H1 (cell line): ENCODE measurements at regions not wholly inside any gene's neighbourhood (a gene's known extent, or its start where the extent isn't known, plus 50 kb on each side); places are given as distances from the start of the nearest gene placed in this dataset.
A peak's percentile ranks its signal among the peaks of the same experiment; 100 is the strongest.

Source experiments
- CTCF ChIA-PET: fragments of 300-600 bp; sonication (Branson Sonifier 250); formaldehyde crosslinking; loops from one replicate; lab custom pipeline; 2021; ENCODE audit not compliant: partially characterized antibody; lab: Charles Lee
- POLR2A ChIA-PET: fragments of 300-600 bp; sonication (Branson Sonifier 250); formaldehyde crosslinking; loops from one replicate; lab custom pipeline; 2021; ENCODE audit warnings: inconsistent platforms; ENCODE audit not compliant: partially characterized antibody; lab: Charles Lee
- DNase-seq, 2 experiments: peaks; one replicate each; pipeline versions ENCODE4 v3.0.0 to v3.0.0-alpha.2; 2010 to 2022; ENCODE audit warnings: low spot score in 2 of 2, low read depth in 1 of 2, mixed read lengths in 1 of 2
- FAIRE-seq: peaks from 2 replicates; lab custom pipeline; 2011; peaks lifted over from hg19 to GRCh38; lab: Jason Lieb, UNC
- H2AFZ ChIP-seq: 2 replicates; pipeline ENCODE4 v1.8.1; 2012; ENCODE audit warnings: low read length, inconsistent platforms
- H2AK5ac ChIP-seq: 2 replicates; pipeline ENCODE4 v1.6.1; 2013; ENCODE audit warnings: low read depth, low read length
- H2BK120ac ChIP-seq: replicated peaks from 2 replicates; pipeline ENCODE3; 2013; ENCODE audit warnings: low read depth, low read length, inconsistent platforms
- H2BK12ac ChIP-seq: 2 replicates; pipeline ENCODE4 v1.6.1; 2013; ENCODE audit warnings: low read depth, low read length
- H2BK15ac ChIP-seq: 2 replicates; pipeline ENCODE4 v1.6.1; 2013; ENCODE audit warnings: low read length
- H2BK20ac ChIP-seq: 2 replicates; pipeline ENCODE4 v1.6.1; 2013; ENCODE audit warnings: low read length
- H2BK5ac ChIP-seq: 2 replicates; pipeline ENCODE4 v1.6.1; 2013; ENCODE audit warnings: low read depth, low read length
- H3K14ac ChIP-seq: 2 replicates; pipeline ENCODE4 v1.6.1; 2013; ENCODE audit warnings: inconsistent platforms; ENCODE audit not compliant: insufficient read length
- H3K18ac ChIP-seq: 2 replicates; pipeline ENCODE4 v1.6.1; 2013; ENCODE audit warnings: low read length; ENCODE audit errors: extremely low read depth
- H3K23ac ChIP-seq: 2 replicates; pipeline ENCODE4 v1.6.1; 2013; ENCODE audit warnings: inconsistent platforms; ENCODE audit not compliant: insufficient read length
- H3K23me2 ChIP-seq: 2 replicates; pipeline ENCODE4 v1.6.1; 2013; ENCODE audit warnings: low read depth, low read length
- H3K27ac ChIP-seq: 2 replicates; pipeline ENCODE4 v1.6.1; 2011; ENCODE audit warnings: low read depth, low read length, inconsistent platforms
- H3K27me3 ChIP-seq, 4 experiments: replicated peaks in 1 of 4; 1 replicate in 1 of 4; 2 replicates in 3 of 4; pipeline versions ENCODE4 v1.6.1 to v1.8.1; 2011 to 2013; ENCODE audit warnings: low read length in 3 of 4, mild to moderate bottlenecking in 3 of 4, inconsistent platforms in 2 of 4, mixed read lengths in 2 of 4, moderate library complexity in 1 of 4; ENCODE audit not compliant: control insufficient read depth in 3 of 4, insufficient read depth in 3 of 4; ENCODE audit errors: extremely low read depth in 1 of 4
- H3K36me3 ChIP-seq, 4 experiments: 2 replicates each; pipeline versions ENCODE4 v1.6.1 to v1.8.1; 2011 to 2013; ENCODE audit warnings: mild to moderate bottlenecking in 4 of 4, low read length in 3 of 4, moderate library complexity in 2 of 4, control low read depth in 1 of 4, inconsistent platforms in 1 of 4; ENCODE audit not compliant: insufficient read depth in 4 of 4, control insufficient read depth in 2 of 4
- H3K4ac ChIP-seq: replicated peaks from 2 replicates; pipeline ENCODE3; 2013; ENCODE audit warnings: low read length, low read depth, mixed read lengths, inconsistent platforms; ENCODE audit not compliant: insufficient read length
- H3K4me1 ChIP-seq, 4 experiments: replicated peaks in 1 of 4; 1 replicate in 1 of 4; 2 replicates in 3 of 4; pipeline versions ENCODE4 v1.6.1 to v1.8.1; 2011 to 2013; ENCODE audit warnings: low read length in 3 of 4, inconsistent platforms in 2 of 4, mixed read lengths in 1 of 4; ENCODE audit not compliant: insufficient read depth in 4 of 4, control insufficient read depth in 3 of 4
- H3K4me2 ChIP-seq, 2 experiments: 2 replicates each; pipeline versions ENCODE4 v1.6.1 to v1.8.1; 2011 to 2013; ENCODE audit warnings: low read depth in 2 of 2, low read length in 2 of 2, control low read depth in 1 of 2, inconsistent platforms in 1 of 2, mild to moderate bottlenecking in 1 of 2; ENCODE audit not compliant: insufficient read depth in 1 of 2
- H3K4me3 ChIP-seq, 4 experiments: fragments of 200-600, 300-600 bp in 1 of 4; sonication (generic), shearing (Covaris generic), sonication (Bioruptor Twin) in 1 of 4; 2 replicates each; pipeline versions ENCODE4 v1.5.1 to v1.8.1; 2011 to 2016; ENCODE audit warnings: low read length in 4 of 4, low read depth in 3 of 4, control low read depth in 2 of 4, inconsistent platforms in 2 of 4, mild to moderate bottlenecking in 2 of 4, mixed read lengths in 1 of 4, moderate library complexity in 1 of 4; ENCODE audit not compliant: insufficient read depth in 2 of 4; ENCODE audit errors: extremely low read depth in 1 of 4
- H3K56ac ChIP-seq: replicated peaks from 2 replicates; pipeline ENCODE3; 2013; ENCODE audit warnings: low read depth, mild to moderate bottlenecking, mixed read lengths, low read length, inconsistent platforms; ENCODE audit not compliant: insufficient read length
- H3K79me1 ChIP-seq: 2 replicates; pipeline ENCODE4 v1.6.1; 2013; ENCODE audit warnings: low read depth, low read length, control low read depth
- H3K79me2 ChIP-seq, 2 experiments: 2 replicates each; pipeline versions ENCODE4 v1.6.1 to v1.8.1; 2012 to 2013; ENCODE audit warnings: low read length in 2 of 2, mild to moderate bottlenecking in 2 of 2, inconsistent platforms in 1 of 2; ENCODE audit not compliant: insufficient read depth in 2 of 2, control insufficient read depth in 1 of 2
- H3K9ac ChIP-seq, 4 experiments: replicated peaks in 1 of 4; 1 replicate in 1 of 4; 2 replicates in 3 of 4; pipeline versions ENCODE4 v1.6.1 to v1.8.1; 2011 to 2013; ENCODE audit warnings: low read depth in 3 of 4, low read length in 3 of 4, control low read depth in 2 of 4, mild to moderate bottlenecking in 2 of 4, moderate library complexity in 2 of 4, inconsistent platforms in 1 of 4; ENCODE audit errors: extremely low read depth in 1 of 4
- H3K9me3 ChIP-seq, 2 experiments: 2 replicates each; pipeline versions ENCODE4 v1.6.1 to v1.8.1; 2012 to 2013; ENCODE audit warnings: mild to moderate bottlenecking in 2 of 2, moderate library complexity in 2 of 2, control low read depth in 1 of 2, inconsistent platforms in 1 of 2, low read depth in 1 of 2, low read length in 1 of 2, mixed read lengths in 1 of 2; ENCODE audit not compliant: insufficient read depth in 2 of 2
- H4K20me1 ChIP-seq, 2 experiments: replicated peaks in 1 of 2; 2 replicates each; pipeline versions ENCODE3 to v1.8.1; 2011 to 2013; ENCODE audit warnings: inconsistent platforms in 2 of 2, low read length in 2 of 2, mild to moderate bottlenecking in 1 of 2; ENCODE audit not compliant: insufficient read depth in 2 of 2, control insufficient read depth in 1 of 2
- H4K5ac ChIP-seq: 2 replicates; pipeline ENCODE4 v1.6.1; 2013; ENCODE audit warnings: low read length, low read depth, mixed read lengths, inconsistent platforms; ENCODE audit not compliant: insufficient read length
- H4K8ac ChIP-seq: 2 replicates; pipeline ENCODE4 v1.8.0; 2013; ENCODE audit warnings: mild to moderate bottlenecking, moderate library complexity, low read length, inconsistent platforms; ENCODE audit not compliant: insufficient read depth; ENCODE audit errors: extremely low read depth
- H4K91ac ChIP-seq: replicated peaks from 2 replicates; pipeline ENCODE3; 2013; ENCODE audit warnings: low read length, mixed read lengths, inconsistent platforms; ENCODE audit not compliant: insufficient read length
- JUND ChIP-seq: IDR thresholded peaks from 2 replicates; pipeline ENCODE4 v1.6.1; 2011; ENCODE audit warnings: mild to moderate bottlenecking, improper control_type of control experiment, low read length
- RAD21 ChIP-seq, 2 experiments: IDR thresholded peaks in 1 of 2; conservative IDR thresholded peaks in 1 of 2; 2 replicates each; pipeline ENCODE4 v1.6.1; 2011; ENCODE audit warnings: low read depth in 2 of 2, low read length in 2 of 2, improper control_type of control experiment in 1 of 2, inconsistent platforms in 1 of 2, mild to moderate bottlenecking in 1 of 2, moderate library complexity in 1 of 2
- RBBP5 ChIP-seq: IDR thresholded peaks from 2 replicates; pipeline ENCODE4 v1.7.1; 2012; ENCODE audit warnings: low read depth, mild to moderate bottlenecking, inconsistent platforms, low read length, moderate library complexity, borderline replicate concordance
- RNF2 ChIP-seq: fragments of 200-900, 300-1000 bp; sonication (generic); IDR thresholded peaks from 2 replicates; pipeline ENCODE4 v1.7.1; 2016; ENCODE audit warnings: borderline replicate concordance, low read depth, mild to moderate bottlenecking, antibody characterized with exemption, low read length; ENCODE audit not compliant: poor library complexity, severe bottlenecking; ENCODE audit errors: missing control alignments
- SP4 ChIP-seq: IDR thresholded peaks from 2 replicates; pipeline ENCODE4 v1.6.1; 2012; ENCODE audit warnings: low read length, inconsistent platforms
- TEAD4 ChIP-seq: IDR thresholded peaks from 2 replicates; pipeline ENCODE4 v1.6.1; 2012; ENCODE audit warnings: low read depth, low read length, inconsistent platforms, mixed read lengths
- TF ChIP-seq, protein P1 (sequence below): IDR thresholded peaks from 2 replicates; pipeline ENCODE4 v1.6.1; 2011; ENCODE audit warnings: low read depth, mild to moderate bottlenecking, low read length; ENCODE audit not compliant: insufficient read depth
- TF ChIP-seq, protein P2 (sequence below): IDR thresholded peaks from 2 replicates; pipeline ENCODE4 v1.6.1; 2012; ENCODE audit warnings: inconsistent platforms

DNA sequence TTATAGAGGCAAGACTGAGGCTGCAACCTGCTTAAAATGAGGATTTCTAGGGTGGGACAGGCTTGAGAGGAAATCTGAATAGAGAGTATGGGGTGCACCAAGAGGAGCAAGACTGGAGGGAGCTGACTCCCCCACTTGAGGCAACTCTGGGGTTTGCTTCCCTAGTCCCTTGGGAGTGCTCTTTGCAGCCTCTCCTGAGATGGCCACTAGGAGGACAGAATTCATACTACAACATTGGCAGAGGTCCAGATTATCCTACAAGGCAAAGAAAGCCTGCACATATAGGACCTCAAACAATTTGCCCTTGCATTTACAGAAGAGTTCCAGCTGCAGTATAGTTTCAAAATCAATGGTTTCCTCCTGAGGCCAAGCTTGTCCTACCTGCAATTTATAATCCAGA, 830.9 kb downstream of the TECRL start:
- no peak for DNase-seq
- Histone ChIP-seq H4K5ac (no peak overlapping the region), H2BK120ac (no peak overlapping the region), H2AK5ac (no peak overlapping the region), H4K91ac (no peak overlapping the region), H3K18ac (no peak overlapping the region), H3K36me3 (no peaks in the 10 kb centered on the region), H4K20me1 (no peaks in the 10 kb centered on the region), H4K8ac (no peak overlapping the region), H3K79me2 (no peaks in the 10 kb centered on the region), H3K79me1 (no peaks in the 10 kb centered on the region), H3K27ac (no peak overlapping the region), H2BK15ac (no peak overlapping the region), H3K27me3 (no peaks in the 10 kb centered on the region), H3K4me3 (no peak overlapping the region), H2BK5ac (no peak overlapping the region), H3K4ac (no peak overlapping the region), H3K4me1 (no peaks in the 10 kb centered on the region), H3K23me2 (no peaks in the 10 kb centered on the region), H3K56ac (no peak overlapping the region), H2BK12ac (no peak overlapping the region), H3K9me3 (peaks cover 0 to 14% of the 10 kb centered on the region in 2 experiments; a peak in 2 of 4 replicates), H2AFZ (no peak overlapping the region), H3K14ac (no peak overlapping the region), H3K4me2 (no peak overlapping the region), H3K9ac (no peak overlapping the region), H3K23ac (no peak overlapping the region), H2BK20ac (no peak overlapping the region)
- no peak for FAIRE-seq
- TF ChIP-seq, protein P1, sequence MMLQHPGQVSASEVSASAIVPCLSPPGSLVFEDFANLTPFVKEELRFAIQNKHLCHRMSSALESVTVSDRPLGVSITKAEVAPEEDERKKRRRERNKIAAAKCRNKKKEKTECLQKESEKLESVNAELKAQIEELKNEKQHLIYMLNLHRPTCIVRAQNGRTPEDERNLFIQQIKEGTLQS = no peak
- TF ChIP-seq TEAD4 (no peak), JUND (no peak), SP4 (no peak), RNF2 (no peak), RAD21 (IDR thresholded peaks at IDR 0.05 in 1 of 2, conservative IDR thresholded peaks at IDR 0.05 in 1 of 2; ENCODE audit: low read depth in 2 of 2, low read length in 2 of 2) (peak; percentile 12 to 30; a peak in 2 of 4 replicates), RBBP5 (no peak)
- TF ChIP-seq, protein P2, sequence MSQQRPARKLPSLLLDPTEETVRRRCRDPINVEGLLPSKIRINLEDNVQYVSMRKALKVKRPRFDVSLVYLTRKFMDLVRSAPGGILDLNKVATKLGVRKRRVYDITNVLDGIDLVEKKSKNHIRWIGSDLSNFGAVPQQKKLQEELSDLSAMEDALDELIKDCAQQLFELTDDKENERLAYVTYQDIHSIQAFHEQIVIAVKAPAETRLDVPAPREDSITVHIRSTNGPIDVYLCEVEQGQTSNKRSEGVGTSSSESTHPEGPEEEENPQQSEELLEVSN = no peak
- ChIA-PET POLR2A (no interaction called here), CTCF (interaction anchor here (1.1 to 2.0 kb wide), 4 partner anchors 11 to 1006 kb away, joined by 3 to 7 read pairs (median 4); no protein-coding TSS in a partner anchor)
